ENCODE measurements at regions not wholly inside any gene's neighbourhood (a gene's known extent, or its start where the extent isn't known, plus 50 kb on each side); places are given as distances from the start of the nearest gene placed in this dataset.

DNA sequence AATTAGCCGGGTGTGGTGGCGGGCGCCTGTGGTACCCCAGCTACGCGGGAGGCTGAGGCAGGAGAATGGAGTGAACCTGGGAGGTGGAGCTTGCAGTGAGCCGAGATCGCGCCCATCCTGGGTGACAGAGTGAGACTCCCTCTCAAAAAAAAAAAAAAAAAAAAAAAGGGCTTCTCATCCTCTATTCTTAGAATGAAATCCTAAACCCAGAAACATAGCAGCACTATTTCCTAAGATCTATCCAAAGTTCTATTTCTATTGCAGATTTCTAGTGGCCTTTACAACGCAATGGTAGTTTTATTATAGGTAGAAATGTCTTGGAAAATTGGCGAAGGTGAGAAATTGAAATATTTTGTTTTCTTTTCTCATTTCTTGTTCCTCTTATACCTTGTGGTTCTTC is 501.0 kb upstream of the SETBP1 start:
- TF ChIP-seq TAF1 (IDR thresholded peaks at IDR 0.05; ENCODE audit: borderline replicate concordance, insufficient read depth, low read length) = no peak
- TF ChIP-seq POLR2AphosphoS5 (IDR thresholded peaks at IDR 0.05; ENCODE audit: low read depth, low read length) = no peak
- TF ChIP-seq, protein P1, sequence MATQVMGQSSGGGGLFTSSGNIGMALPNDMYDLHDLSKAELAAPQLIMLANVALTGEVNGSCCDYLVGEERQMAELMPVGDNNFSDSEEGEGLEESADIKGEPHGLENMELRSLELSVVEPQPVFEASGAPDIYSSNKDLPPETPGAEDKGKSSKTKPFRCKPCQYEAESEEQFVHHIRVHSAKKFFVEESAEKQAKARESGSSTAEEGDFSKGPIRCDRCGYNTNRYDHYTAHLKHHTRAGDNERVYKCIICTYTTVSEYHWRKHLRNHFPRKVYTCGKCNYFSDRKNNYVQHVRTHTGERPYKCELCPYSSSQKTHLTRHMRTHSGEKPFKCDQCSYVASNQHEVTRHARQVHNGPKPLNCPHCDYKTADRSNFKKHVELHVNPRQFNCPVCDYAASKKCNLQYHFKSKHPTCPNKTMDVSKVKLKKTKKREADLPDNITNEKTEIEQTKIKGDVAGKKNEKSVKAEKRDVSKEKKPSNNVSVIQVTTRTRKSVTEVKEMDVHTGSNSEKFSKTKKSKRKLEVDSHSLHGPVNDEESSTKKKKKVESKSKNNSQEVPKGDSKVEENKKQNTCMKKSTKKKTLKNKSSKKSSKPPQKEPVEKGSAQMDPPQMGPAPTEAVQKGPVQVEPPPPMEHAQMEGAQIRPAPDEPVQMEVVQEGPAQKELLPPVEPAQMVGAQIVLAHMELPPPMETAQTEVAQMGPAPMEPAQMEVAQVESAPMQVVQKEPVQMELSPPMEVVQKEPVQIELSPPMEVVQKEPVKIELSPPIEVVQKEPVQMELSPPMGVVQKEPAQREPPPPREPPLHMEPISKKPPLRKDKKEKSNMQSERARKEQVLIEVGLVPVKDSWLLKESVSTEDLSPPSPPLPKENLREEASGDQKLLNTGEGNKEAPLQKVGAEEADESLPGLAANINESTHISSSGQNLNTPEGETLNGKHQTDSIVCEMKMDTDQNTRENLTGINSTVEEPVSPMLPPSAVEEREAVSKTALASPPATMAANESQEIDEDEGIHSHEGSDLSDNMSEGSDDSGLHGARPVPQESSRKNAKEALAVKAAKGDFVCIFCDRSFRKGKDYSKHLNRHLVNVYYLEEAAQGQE (IDR thresholded peaks at IDR 0.05; ENCODE audit: insufficient read depth in 1 of 2, low read depth in 2 of 2, low read length in 2 of 2) = no peak
- TF ChIP-seq FOXP2 (optimal IDR thresholded peaks at IDR 0.05; ENCODE audit: borderline replicate concordance, extremely low read depth, extremely low read length, insufficient read depth) = no peak
- no peak for TF ChIP-seq SIN3A (IDR thresholded peaks at IDR 0.05; ENCODE audit: borderline replicate concordance, insufficient read depth, low read length)

DNA sequence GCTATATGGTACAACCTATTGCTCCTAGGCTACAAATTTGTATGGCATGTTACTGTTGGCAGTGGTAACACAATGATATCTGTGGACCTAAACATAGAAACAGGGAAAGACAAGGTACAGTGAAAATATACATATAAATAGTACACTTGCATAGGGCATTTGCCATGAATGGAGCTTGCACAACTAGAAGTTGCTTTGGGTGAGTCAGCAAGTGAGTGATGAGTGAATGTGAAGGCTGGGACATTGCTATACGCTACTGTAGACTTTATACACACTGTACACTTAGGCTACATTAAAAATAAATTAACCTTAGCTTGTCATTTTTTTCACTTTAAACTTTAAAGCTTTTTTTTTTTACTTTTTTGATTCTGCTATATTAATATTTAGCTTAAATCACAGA is 500.0 kb upstream of the SETBP1 start:
- TF ChIP-seq, protein P1 (IDR thresholded peaks at IDR 0.05; ENCODE audit: insufficient read depth in 1 of 2, low read depth in 2 of 2, low read length in 2 of 2) = no peak
- no peak for TF ChIP-seq FOXP2 (optimal IDR thresholded peaks at IDR 0.05; ENCODE audit: borderline replicate concordance, extremely low read depth, extremely low read length, insufficient read depth)

DNA sequence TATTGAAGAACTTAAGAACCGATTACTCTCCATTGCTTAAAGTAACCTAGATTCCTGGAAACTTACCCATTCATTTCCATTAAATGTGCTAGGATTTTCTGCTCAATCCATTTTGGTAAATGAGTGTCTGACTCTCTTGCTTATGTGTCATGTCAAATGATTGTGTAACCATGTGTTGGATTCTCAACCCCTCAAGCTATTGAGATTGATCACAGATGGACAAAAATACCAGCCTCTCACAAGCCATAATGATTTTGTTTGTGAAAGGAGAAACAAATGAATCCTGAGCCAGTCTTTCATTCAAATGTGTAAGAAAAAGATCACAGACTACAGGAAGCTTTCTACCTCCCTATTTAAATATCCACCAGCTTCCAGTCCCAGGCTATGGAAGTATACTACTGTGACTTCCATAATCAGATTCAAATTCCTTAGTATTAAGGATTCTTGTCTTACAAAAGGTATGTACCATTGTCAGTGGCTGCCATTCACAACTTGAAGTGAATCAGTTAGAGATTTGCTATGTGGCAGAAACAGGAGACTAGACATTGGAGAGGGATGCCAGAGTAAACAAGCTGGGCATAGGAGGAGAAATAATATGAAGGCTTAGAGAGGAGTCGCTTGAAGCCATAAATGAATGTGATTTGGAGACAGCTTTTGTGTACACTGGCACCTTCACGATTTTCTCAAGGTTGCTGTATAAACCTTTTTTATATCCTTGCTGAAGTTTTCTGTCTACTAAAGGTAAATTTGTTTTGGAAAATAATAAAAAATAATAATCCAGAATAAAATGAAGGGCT is 498.5 kb upstream of the SETBP1 start:
- TF ChIP-seq, protein P1 (IDR thresholded peaks at IDR 0.05; ENCODE audit: insufficient read depth in 1 of 2, low read depth in 2 of 2, low read length in 2 of 2) = no peak
- TF ChIP-seq SIN3A (IDR thresholded peaks at IDR 0.05; ENCODE audit: borderline replicate concordance, insufficient read depth, low read length) (no peak), TAF1 (IDR thresholded peaks at IDR 0.05; ENCODE audit: borderline replicate concordance, insufficient read depth, low read length) (no peak), FOXP2 (optimal IDR thresholded peaks at IDR 0.05; ENCODE audit: borderline replicate concordance, extremely low read depth, extremely low read length, insufficient read depth) (no peak), POLR2AphosphoS5 (IDR thresholded peaks at IDR 0.05; ENCODE audit: low read depth, low read length) (no peak)

DNA sequence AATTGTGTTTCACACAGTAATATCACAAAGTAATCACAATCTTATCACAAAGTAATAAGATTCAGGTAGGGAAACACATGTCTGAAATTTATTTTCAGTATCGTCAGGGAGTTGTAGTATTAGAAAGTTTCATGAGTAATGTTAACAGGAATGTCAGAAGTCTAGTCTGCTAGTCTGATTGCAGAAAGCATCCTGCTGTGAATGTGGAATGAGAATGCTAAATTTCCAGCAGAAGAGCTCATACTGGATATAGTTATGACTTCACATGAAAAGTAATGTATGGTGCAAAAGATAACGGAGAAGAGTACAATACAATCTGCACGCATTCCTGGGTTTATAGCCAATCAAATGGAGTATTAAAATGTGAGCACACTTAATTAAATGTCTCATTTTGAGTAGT is 494.7 kb upstream of the SETBP1 start:
- no peak for TF ChIP-seq TAF1 (IDR thresholded peaks at IDR 0.05; ENCODE audit: borderline replicate concordance, insufficient read depth, low read length)
- no peak for TF ChIP-seq POLR2AphosphoS5 (IDR thresholded peaks at IDR 0.05; ENCODE audit: low read depth, low read length)
- no peak for TF ChIP-seq FOXP2 (optimal IDR thresholded peaks at IDR 0.05; ENCODE audit: borderline replicate concordance, extremely low read depth, extremely low read length, insufficient read depth)
- no peak for TF ChIP-seq SIN3A (IDR thresholded peaks at IDR 0.05; ENCODE audit: borderline replicate concordance, insufficient read depth, low read length)
- TF ChIP-seq, protein P1 (IDR thresholded peaks at IDR 0.05; ENCODE audit: insufficient read depth in 1 of 2, low read depth in 2 of 2, low read length in 2 of 2) = no peak

All from PFSK-1 (cell line).